Ovary (tissue), 7 donors: ENCODE measurements at regions not wholly inside any gene's neighbourhood (a gene's known extent, or its start where the extent isn't known, plus 50 kb on each side); places are given as distances from the start of the nearest gene placed in this dataset.

ENCODE experiments used
- DNase-seq, 5 donors: peaks; one replicate each; pipeline ENCODE4 v3.0.0-alpha.2; 2019 to 2020
- H3K27ac ChIP-seq, 2 donors: fragments of 200-600 bp; one replicate each; pipeline versions ENCODE4 v1.5.1 to v1.8.0; 2019 to 2022
- H3K27me3 ChIP-seq: fragments of 200-600 bp; one replicate; pipeline ENCODE4 v1.8.0; 2022
- H3K36me3 ChIP-seq: fragments of 200-600 bp; sonication (generic); one replicate; pipeline ENCODE4 v1.5.1; 2019
- H3K4me1 ChIP-seq: one replicate; pipeline ENCODE4 v1.8.1; 2013; ENCODE audit warnings: mild to moderate bottlenecking, moderate library complexity; ENCODE audit not compliant: insufficient read depth
- H3K4me3 ChIP-seq: fragments of 200-600 bp; sonication (generic); one replicate; pipeline ENCODE4 v1.5.1; 2017
- H3K9me3 ChIP-seq, 2 donors: fragments of 200-600 bp in 1 of 2; sonication (generic) in 1 of 2; one replicate each; pipeline versions ENCODE4 v1.5.1 to v1.8.1; 2013 to 2019; ENCODE audit warnings: mild to moderate bottlenecking in 1 of 2, moderate library complexity in 1 of 2
- CTCF ChIP-seq, 3 donors: fragments of 450-650 bp in 2 of 3; fragments of 200-600 bp in 1 of 3; IDR thresholded peaks; one replicate each; pipeline versions ENCODE4 v1.5.1 to v1.8.0; 2016 to 2022; ENCODE audit warnings: antibody characterized with exemption in 3 of 3, mild to moderate bottlenecking in 1 of 3
- EP300 ChIP-seq: sonication (generic); formaldehyde crosslinking; IDR thresholded peaks from one replicate; pipeline ENCODE4 v1.6.1; 2017; ENCODE audit warnings: antibody characterized with exemption
- POLR2A ChIP-seq: fragments of 450-650 bp; IDR thresholded peaks from one replicate; pipeline ENCODE4 v1.6.1; 2017; ENCODE audit warnings: antibody characterized with exemption, mild to moderate bottlenecking, moderate library complexity
- WGBS, 3 donors: extraction: QIAGEN DNeasy Blood & Tissue Kit in 1 of 3; methylation state at CpG; one replicate each; pipeline versions ENCODE4 v1.1.5 to v1.1.7; 2013 to 2017; 5-methylcytosine and 5-hydroxymethylcytosine counted together
- intact Hi-C, 4 donors: fragments of 100-400 bp; cut with DNase I; formaldehyde crosslinking; loops; one replicate each; pipeline versions ENCODE4 v1.11.0 to v1.15.1; 2022 to 2023
- donor health status: DM: no; HTN: no; CAD: no; lungs with moderate emphysema.
- donor health status: DM: no; HTN: no; CAD: no.
- donor health status: Bipolar disorder and iron deficiency.
- donor health status: DM: no; HTN: no; CAD: no.
- donor health status: DM: yes; HTN: yes; CAD: no.

- H3K4me1 ChIP-seq = no peaks in the 10 kb centered on the region
- H3K4me3 ChIP-seq = no peak overlapping the region
- intact Hi-C loops = no loop called here
- no peak for DNase-seq
- no peaks in the 10 kb centered on the region for H3K9me3 ChIP-seq
- no peaks in the 10 kb centered on the region for H3K36me3 ChIP-seq
- no peaks in the 10 kb centered on the region for H3K27me3 ChIP-seq
- TF ChIP-seq CTCF (IDR thresholded peaks at IDR 0.05) (no peak), EP300 (no peak), POLR2A (no peak)
- H3K27ac ChIP-seq = no peak overlapping the region
- 90 to 91% (median 91%) methylated on average over 1 of the region's 1 CpG for WGBS, 3 donors
These were observed 407.1 kb downstream of the LRRC70 start for GRCh38 chr5:62985749-62986148.

- WGBS, 3 donors = 60 to 64% (median 61%) methylated on average over 3 of the region's 3 CpGs
- Histone ChIP-seq H3K4me3 (no peak overlapping the region), H3K36me3 (no peaks in the 10 kb centered on the region), H3K9me3 (no peaks in the 10 kb centered on the region), H3K27me3 (no peaks in the 10 kb centered on the region), H3K4me1 (no peaks in the 10 kb centered on the region), H3K27ac (no peak overlapping the region)
- no peak for DNase-seq
- intact Hi-C loops = no loop called here
- TF ChIP-seq POLR2A (no peak), CTCF (IDR thresholded peaks at IDR 0.05) (no peak), EP300 (no peak)
These were observed 403.7 kb downstream of the LRRC70 start for GRCh38 chr5:62982348-62982747.

GRCh38 chr5:62980884-62981283 lies 402.3 kb downstream of the LRRC70 start:
- Histone ChIP-seq H3K36me3 (no peaks in the 10 kb centered on the region), H3K4me3 (no peak overlapping the region), H3K27ac (no peak overlapping the region), H3K4me1 (no peaks in the 10 kb centered on the region), H3K9me3 (no peaks in the 10 kb centered on the region), H3K27me3 (no peaks in the 10 kb centered on the region)
- 85 to 91% (median 86%) methylated on average over 1 of the region's 1 CpG for WGBS, 3 donors
- intact Hi-C loops = no loop called here
- TF ChIP-seq EP300 (no peak), CTCF (IDR thresholded peaks at IDR 0.05) (no peak), POLR2A (no peak)
- DNase-seq = no peak

- TF ChIP-seq CTCF (IDR thresholded peaks at IDR 0.05) = no peak
- no peak for TF ChIP-seq EP300
- TF ChIP-seq POLR2A = no peak
- Histone ChIP-seq H3K27ac (no peak overlapping the region), H3K36me3 (no peaks in the 10 kb centered on the region), H3K9me3 (no peaks in the 10 kb centered on the region), H3K4me1 (peaks cover 3% of the 10 kb centered on the region), H3K4me3 (no peak overlapping the region), H3K27me3 (no peaks in the 10 kb centered on the region)
- no peak for DNase-seq
- WGBS, 3 donors = 87 to 92% (median 91%) methylated on average over 5 of the region's 5 CpGs
- intact Hi-C loops = no loop called here
These were observed 400.9 kb downstream of the LRRC70 start for GRCh38 chr5:62979472-62979871.

- intact Hi-C loops = no loop called here
- H3K4me3 ChIP-seq = no peak overlapping the region
- no peaks in the 10 kb centered on the region for H3K9me3 ChIP-seq
- 87 to 93% (median 88%) methylated on average over 4 of the region's 4 CpGs for WGBS, 3 donors
- no peak for TF ChIP-seq CTCF (IDR thresholded peaks at IDR 0.05)
- TF ChIP-seq POLR2A = no peak
- no peak for TF ChIP-seq EP300
- no peak overlapping the region for H3K27ac ChIP-seq
- H3K36me3 ChIP-seq = no peaks in the 10 kb centered on the region
- no peaks in the 10 kb centered on the region for H3K27me3 ChIP-seq
- H3K4me1 ChIP-seq = peaks cover 4% of the 10 kb centered on the region
- DNase-seq = no peak
These were observed 399.0 kb downstream of the LRRC70 start for GRCh38 chr5:62977661-62978060.
